ENCODE measurements at regions not wholly inside any gene's neighbourhood (a gene's known extent, or its start where the extent isn't known, plus 50 kb on each side); places are given as distances from the start of the nearest gene placed in this dataset.

GRCh38 chr12:118495296-118495695 lies 118.9 kb downstream of the SUDS3 start:
- Histone ChIP-seq H3K9ac (ENCODE audit: low read depth in 1 of 2, low read length in 2 of 2) (no peak overlapping the region), H3K4me3 (ENCODE audit: low read depth in 1 of 3, low read length in 3 of 3) (no peak overlapping the region), H3K27me3 (ENCODE audit: control insufficient read depth in 4 of 4, insufficient read depth in 4 of 4, low read length in 3 of 4) (no peaks in the 10 kb centered on the region), H3K9me3 (ENCODE audit: control insufficient read depth in 4 of 4, low read length in 3 of 4) (no peaks in the 10 kb centered on the region), H3K36me3 (ENCODE audit: control insufficient read depth in 4 of 4, insufficient read depth in 3 of 4, low read depth in 1 of 4, low read length in 3 of 4) (no peaks in the 10 kb centered on the region), H3K4me1 (ENCODE audit: control insufficient read depth in 4 of 4, insufficient read depth in 4 of 4, low read length in 3 of 4) (no peaks in the 10 kb centered on the region), H3K27ac (ENCODE audit: low read depth in 1 of 2, low read length in 2 of 2) (no peak overlapping the region)
- TF ChIP-seq MAX (IDR thresholded peaks at IDR 0.05) (no peak), TAF1 (conservative IDR thresholded peaks at IDR 0.05) (no peak), CTCF (IDR thresholded peaks at IDR 0.05; ENCODE audit: low read depth, low read length, missing input control) (no peak), SP1 (IDR thresholded peaks at IDR 0.05) (no peak), RXRA (IDR thresholded peaks at IDR 0.05) (no peak), YY1 (IDR thresholded peaks at IDR 0.05) (no peak), ZBTB33 (IDR thresholded peaks at IDR 0.05) (no peak), EGR1 (IDR thresholded peaks at IDR 0.05; ENCODE audit: low read depth in 2 of 2) (no peak), REST (IDR thresholded peaks at IDR 0.05) (no peak), JUND (IDR thresholded peaks at IDR 0.05) (no peak), NR2F2 (IDR thresholded peaks at IDR 0.05) (no peak), RAD21 (IDR thresholded peaks at IDR 0.05) (no peak), HNF4A (conservative IDR thresholded peaks at IDR 0.05) (no peak), GABPA (IDR thresholded peaks at IDR 0.05 in 1 of 2, conservative IDR thresholded peaks at IDR 0.05 in 1 of 2) (no peak), HNF4G (IDR thresholded peaks at IDR 0.05) (no peak), FOXA2 (IDR thresholded peaks at IDR 0.05) (no peak), ATF3 (IDR thresholded peaks at IDR 0.05) (no peak), FOXA1 (IDR thresholded peaks at IDR 0.05) (no peak)
- 64% methylated on average over 2 of the region's 2 CpGs for WGBS
- DNase-seq (ENCODE audit: low spot score): no peak
